ENCODE measurements at regions not wholly inside any gene's neighbourhood (a gene's known extent, or its start where the extent isn't known, plus 50 kb on each side); places are given as distances from the start of the nearest gene placed in this dataset.

GRCh38 chr5:56434986-56435385, 201.9 kb upstream of the ANKRD55 start:
- TF ChIP-seq EZH2 (IDR thresholded peaks at IDR 0.05; ENCODE audit: borderline replicate concordance, insufficient read depth, low read length, poor library complexity, severe bottlenecking) (no peak), CTCF (IDR thresholded peaks at IDR 0.05; ENCODE audit: poor library complexity, severe bottlenecking) (no peak)
